ENCODE measurements at regions not wholly inside any gene's neighbourhood (a gene's known extent, or its start where the extent isn't known, plus 50 kb on each side); places are given as distances from the start of the nearest gene placed in this dataset.

GRCh38 chr9:13823026-13823425 lies 490.9 kb downstream of the NFIB start:
- Histone ChIP-seq H3K27ac (ENCODE audit: low read depth, low read length, poor library complexity, severe bottlenecking) (no peak overlapping the region), H3K4me3 (ENCODE audit: low read depth, low read length, poor library complexity, severe bottlenecking) (no peak overlapping the region), H3K9me3 (ENCODE audit: low read depth, low read length, poor library complexity, severe bottlenecking) (no peaks in the 10 kb centered on the region), H3K27me3 (replicated peaks; ENCODE audit: insufficient read depth, low read depth, low read length, poor library complexity) (no peaks in the 10 kb centered on the region), H3K4me1 (ENCODE audit: insufficient read depth, low read length, poor library complexity, severe bottlenecking) (no peaks in the 10 kb centered on the region), H3K36me3 (ENCODE audit: insufficient read depth, low read length, poor library complexity, severe bottlenecking) (no peaks in the 10 kb centered on the region)
- TF ChIP-seq CTCF (conservative IDR thresholded peaks at IDR 0.05; ENCODE audit: low read depth, low read length), result no peak
- TF ChIP-seq EZH2 (IDR thresholded peaks at IDR 0.05; ENCODE audit: borderline replicate concordance, low read depth, low read length, poor library complexity, severe bottlenecking), result no peak
- DNase-seq (ENCODE audit: low spot score), result no peak
- CTCF ChIA-PET, result no interaction called here
- intact Hi-C loops (cut with micrococcal nuclease; ENCODE audit: unreplicated experiment), result no loop called here
- no TSS peak for BruUV-seq (replicated peaks)
- POLR2A ChIA-PET (ENCODE audit: low non-redundant PET), result no interaction called here

GRCh38 chr9:13817754-13818278 lies 496.1 kb downstream of the NFIB start:
- ChIA-PET CTCF (no interaction called here), POLR2A (ENCODE audit: low non-redundant PET) (no interaction called here)
- TF ChIP-seq EZH2 (IDR thresholded peaks at IDR 0.05; ENCODE audit: borderline replicate concordance, low read depth, low read length, poor library complexity, severe bottlenecking) (no peak), CTCF (conservative IDR thresholded peaks at IDR 0.05; ENCODE audit: low read depth, low read length) (no peak)
- no peak overlapping the region for H3K4me3 ChIP-seq (ENCODE audit: low read depth, low read length, poor library complexity, severe bottlenecking)
- H3K27ac ChIP-seq (ENCODE audit: low read depth, low read length, poor library complexity, severe bottlenecking), result no peak overlapping the region
- no peaks in the 10 kb centered on the region for H3K36me3 ChIP-seq (ENCODE audit: insufficient read depth, low read length, poor library complexity, severe bottlenecking)
- DNase-seq (ENCODE audit: low spot score), result no peak
- no peaks in the 10 kb centered on the region for H3K9me3 ChIP-seq (ENCODE audit: low read depth, low read length, poor library complexity, severe bottlenecking)
- intact Hi-C loops (cut with micrococcal nuclease; ENCODE audit: unreplicated experiment), result no loop called here
- H3K4me1 ChIP-seq (ENCODE audit: insufficient read depth, low read length, poor library complexity, severe bottlenecking), result no peaks in the 10 kb centered on the region
- no peaks in the 10 kb centered on the region for H3K27me3 ChIP-seq (replicated peaks; ENCODE audit: insufficient read depth, low read depth, low read length, poor library complexity)
- no TSS peak for BruUV-seq (replicated peaks)

GRCh38 chr9:13816837-13817236 lies 497.1 kb downstream of the NFIB start:
- POLR2A ChIA-PET (ENCODE audit: low non-redundant PET), result no interaction called here
- CTCF ChIA-PET, result no interaction called here

More at GRCh38 chr9:13816837-13817236, 497.1 kb downstream of the NFIB start:
- Histone ChIP-seq H3K36me3 (ENCODE audit: insufficient read depth, low read length, poor library complexity, severe bottlenecking) (no peaks in the 10 kb centered on the region), H3K9me3 (ENCODE audit: low read depth, low read length, poor library complexity, severe bottlenecking) (no peaks in the 10 kb centered on the region), H3K27ac (ENCODE audit: low read depth, low read length, poor library complexity, severe bottlenecking) (no peak overlapping the region), H3K27me3 (replicated peaks; ENCODE audit: insufficient read depth, low read depth, low read length, poor library complexity) (no peaks in the 10 kb centered on the region), H3K4me3 (ENCODE audit: low read depth, low read length, poor library complexity, severe bottlenecking) (no peak overlapping the region), H3K4me1 (ENCODE audit: insufficient read depth, low read length, poor library complexity, severe bottlenecking) (no peaks in the 10 kb centered on the region)
- no peak for TF ChIP-seq EZH2 (IDR thresholded peaks at IDR 0.05; ENCODE audit: borderline replicate concordance, low read depth, low read length, poor library complexity, severe bottlenecking)
- TF ChIP-seq CTCF (conservative IDR thresholded peaks at IDR 0.05; ENCODE audit: low read depth, low read length), result no peak
- intact Hi-C loops (cut with micrococcal nuclease; ENCODE audit: unreplicated experiment), result no loop called here
- DNase-seq (ENCODE audit: low spot score), result no peak
- no TSS peak for BruUV-seq (replicated peaks)

Measured in A673 (cell line).